H9 (cell line): ENCODE measurements at regions not wholly inside any gene's neighbourhood (a gene's known extent, or its start where the extent isn't known, plus 50 kb on each side); places are given as distances from the start of the nearest gene placed in this dataset.

Experiments used
- DNase-seq: peaks from one replicate; pipeline ENCODE4 v3.0.0-alpha.2; 2017
- H2AFZ ChIP-seq: one replicate; pipeline ENCODE4 v1.6.1; 2013; ENCODE audit warnings: mild to moderate bottlenecking, low read length, control low read depth, moderate library complexity
- H2AK5ac ChIP-seq: 2 replicates; pipeline ENCODE4 v1.6.1; 2013; ENCODE audit warnings: low read length, control low read depth, mixed read lengths; ENCODE audit not compliant: insufficient read length
- H2BK120ac ChIP-seq: one replicate; pipeline ENCODE4 v1.6.1; 2013; ENCODE audit warnings: low read depth, mild to moderate bottlenecking, low read length, control low read depth, inconsistent platforms; ENCODE audit not compliant: poor library complexity, severe bottlenecking
- H2BK12ac ChIP-seq: 2 replicates; pipeline ENCODE4 v1.6.1; 2013; ENCODE audit warnings: low read length, control low read depth, mixed read lengths, low read depth; ENCODE audit not compliant: insufficient read length
- H2BK15ac ChIP-seq: 2 replicates; pipeline ENCODE4 v1.6.1; 2013; ENCODE audit warnings: low read depth, low read length, control low read depth
- H2BK20ac ChIP-seq: one replicate; pipeline ENCODE4 v1.6.1; 2013; ENCODE audit warnings: low read depth, mild to moderate bottlenecking, low read length, control low read depth, inconsistent platforms; ENCODE audit not compliant: poor library complexity, severe bottlenecking
- H2BK5ac ChIP-seq: 2 replicates; pipeline ENCODE4 v1.6.1; 2013; ENCODE audit warnings: low read length, control low read depth, mixed read lengths; ENCODE audit not compliant: insufficient read length
- H3K14ac ChIP-seq: 2 replicates; pipeline ENCODE4 v1.6.1; 2013; ENCODE audit warnings: low read length, control low read depth; ENCODE audit not compliant: insufficient read depth
- H3K18ac ChIP-seq: 2 replicates; pipeline ENCODE4 v1.6.1; 2013; ENCODE audit warnings: low read depth, mild to moderate bottlenecking, mixed read lengths, low read length, control low read depth; ENCODE audit not compliant: insufficient read length
- H3K23ac ChIP-seq: 2 replicates; pipeline ENCODE4 v1.6.1; 2013; ENCODE audit warnings: low read length, control low read depth, mixed read lengths, low read depth; ENCODE audit not compliant: insufficient read length
- H3K23me2 ChIP-seq: 2 replicates; pipeline ENCODE4 v1.6.1; 2013; ENCODE audit warnings: low read depth, mild to moderate bottlenecking, mixed read lengths, low read length, control low read depth; ENCODE audit not compliant: insufficient read length, poor library complexity, severe bottlenecking
- H3K27ac ChIP-seq: 2 replicates; pipeline ENCODE4 v1.5.1; 2013; ENCODE audit warnings: low read length, control low read depth, mixed read lengths, low read depth; ENCODE audit not compliant: insufficient read length
- H3K27me3 ChIP-seq: 2 replicates; pipeline ENCODE4 v1.6.1; 2013; ENCODE audit warnings: low read length, control low read depth, inconsistent platforms; ENCODE audit not compliant: insufficient read depth
- H3K4ac ChIP-seq: 2 replicates; pipeline ENCODE4 v1.6.1; 2013; ENCODE audit warnings: low read depth, mild to moderate bottlenecking, control low read depth, inconsistent platforms, low read length, moderate library complexity
- H3K4me1 ChIP-seq: 2 replicates; pipeline ENCODE4 v1.6.1; 2013; ENCODE audit warnings: low read length, control low read depth, inconsistent platforms; ENCODE audit not compliant: insufficient read depth
- H3K4me2 ChIP-seq: 2 replicates; pipeline ENCODE4 v1.6.1; 2013; ENCODE audit warnings: low read length, control low read depth, mixed read lengths; ENCODE audit not compliant: insufficient read length, insufficient read depth
- H3K56ac ChIP-seq: 2 replicates; pipeline ENCODE4 v1.6.1; 2013; ENCODE audit warnings: low read depth, mild to moderate bottlenecking, mixed read lengths, low read length, control low read depth; ENCODE audit not compliant: insufficient read length
- H3K79me1 ChIP-seq: 2 replicates; pipeline ENCODE4 v1.6.1; 2013; ENCODE audit warnings: low read depth, mild to moderate bottlenecking, moderate library complexity, low read length, control low read depth, inconsistent platforms; ENCODE audit not compliant: insufficient read depth, poor library complexity, severe bottlenecking
- H3K79me2 ChIP-seq: 2 replicates; pipeline ENCODE4 v1.6.1; 2013; ENCODE audit warnings: low read length, control low read depth, inconsistent platforms; ENCODE audit not compliant: insufficient read depth
- H3K9ac ChIP-seq: 2 replicates; pipeline ENCODE4 v1.6.1; 2013; ENCODE audit warnings: low read length, control low read depth, mixed read lengths; ENCODE audit not compliant: insufficient read length; ENCODE audit errors: extremely low read depth
- H3K9me3 ChIP-seq: one replicate; pipeline ENCODE4 v1.6.1; 2013; ENCODE audit warnings: low read depth, low read length, inconsistent platforms; ENCODE audit not compliant: control insufficient read depth
- H3T11ph ChIP-seq: one replicate; pipeline ENCODE4 v1.6.1; 2013; ENCODE audit warnings: mild to moderate bottlenecking, low read length, control low read depth, inconsistent platforms
- H4K20me1 ChIP-seq: one replicate; pipeline ENCODE4 v1.6.1; 2013; ENCODE audit not compliant: control insufficient read depth, insufficient read length, insufficient read depth
- H4K5ac ChIP-seq: 2 replicates; pipeline ENCODE4 v1.6.1; 2013; ENCODE audit warnings: low read depth, mild to moderate bottlenecking, mixed read lengths, low read length, control low read depth; ENCODE audit not compliant: insufficient read length
- H4K8ac ChIP-seq: replicated peaks from 2 replicates; pipeline ENCODE4 v1.6.1; 2013; ENCODE audit warnings: low read length, control low read depth, mixed read lengths, low read depth; ENCODE audit not compliant: insufficient read length
- H4K91ac ChIP-seq: 2 replicates; pipeline ENCODE4 v1.6.1; 2013; ENCODE audit warnings: low read depth, mild to moderate bottlenecking, moderate library complexity, mixed read lengths, low read length, control low read depth; ENCODE audit not compliant: insufficient read length
- H3K27ac Mint-ChIP-seq, 3 experiments: 2 replicates in 2 of 3; 3 replicates in 1 of 3; pipeline ENCODE4 v1.8.0; 2020 to 2021; ENCODE audit warnings: mixed read lengths in 3 of 3, mild to moderate bottlenecking in 1 of 3, moderate library complexity in 1 of 3
- H3K27me3 Mint-ChIP-seq: 2 replicates; pipeline ENCODE4 v1.8.0; 2021; ENCODE audit warnings: low read depth, mild to moderate bottlenecking, moderate library complexity, mixed read lengths
- H3K36me3 Mint-ChIP-seq, 3 experiments: 2 replicates in 2 of 3; 3 replicates in 1 of 3; pipeline ENCODE4 v1.8.0; 2020 to 2021; ENCODE audit warnings: low read depth in 3 of 3, mixed read lengths in 3 of 3; ENCODE audit not compliant: insufficient read depth in 1 of 3
- H3K4me1 Mint-ChIP-seq, 2 experiments: 2 replicates each; pipeline ENCODE4 v1.8.0; 2020; ENCODE audit warnings: mixed read lengths in 2 of 2
- H3K4me3 Mint-ChIP-seq, 2 experiments: 2 replicates in 1 of 2; 3 replicates in 1 of 2; pipeline ENCODE4 v1.8.0; 2020 to 2021; ENCODE audit warnings: mild to moderate bottlenecking in 2 of 2, mixed read lengths in 2 of 2, moderate library complexity in 1 of 2
- H3K9me3 Mint-ChIP-seq, 2 experiments: 2 replicates in 1 of 2; 3 replicates in 1 of 2; pipeline ENCODE4 v1.8.0; 2020; ENCODE audit warnings: mild to moderate bottlenecking in 2 of 2, mixed read lengths in 2 of 2, moderate library complexity in 1 of 2
- CTCF ChIP-seq: fragments of 200-600 bp; sonication (generic); conservative IDR thresholded peaks from 3 replicates; pipeline ENCODE4 v1.8.0; 2021; ENCODE audit warnings: antibody characterized with exemption, mild to moderate bottlenecking

- Mint-ChIP-seq H3K36me3 (peaks cover 0 to 1% (median 0%) of the 10 kb centered on the region in 3 experiments; a peak in 2 of 7 replicates), H3K4me1 (peaks cover 10 to 12% of the 10 kb centered on the region in 2 experiments), H3K4me3 (no peak overlapping the region), H3K27ac (no peak overlapping the region), H3K9me3 (peaks cover 0 to under 1% of the 10 kb centered on the region in 2 experiments; a peak in 1 of 5 replicates), H3K27me3 (no peaks in the 10 kb centered on the region; the same call in 1 of the 2 replicates)
- H2BK20ac ChIP-seq = no peak overlapping the region
- H3K23me2 ChIP-seq = no peaks in the 10 kb centered on the region
- no peak for DNase-seq
- no peak overlapping the region for H4K91ac ChIP-seq
- H2BK120ac ChIP-seq = no peak overlapping the region
- H3K14ac ChIP-seq = no peak overlapping the region
- no peak overlapping the region for H3T11ph ChIP-seq
- H3K4me2 ChIP-seq = no peak overlapping the region
- no peak overlapping the region for H3K9ac ChIP-seq
- no peaks in the 10 kb centered on the region for H3K9me3 ChIP-seq
- H3K79me1 ChIP-seq = no peaks in the 10 kb centered on the region
- H3K79me2 ChIP-seq = no peaks in the 10 kb centered on the region
- no peaks in the 10 kb centered on the region for H4K20me1 ChIP-seq
- H4K5ac ChIP-seq = no peak overlapping the region
- H3K27ac ChIP-seq = no peak overlapping the region
- no peak for TF ChIP-seq CTCF
- H3K4me1 ChIP-seq = no peaks in the 10 kb centered on the region
- no peak overlapping the region for H3K18ac ChIP-seq
- no peak overlapping the region for H2BK5ac ChIP-seq
- no peak overlapping the region for H4K8ac ChIP-seq
- no peak overlapping the region for H3K4ac ChIP-seq
- H2BK15ac ChIP-seq = no peak overlapping the region
- H3K27me3 ChIP-seq = no peaks in the 10 kb centered on the region
- H2AFZ ChIP-seq = no peak overlapping the region
- no peak overlapping the region for H3K23ac ChIP-seq
- H2BK12ac ChIP-seq = no peak overlapping the region
- no peak overlapping the region for H3K56ac ChIP-seq
- no peak overlapping the region for H2AK5ac ChIP-seq
Observed at GRCh38 chr6:63149730-63150129, 61.5 kb upstream of the FKBP1C start.
